Lower leg skin (tissue), 4 donors: ENCODE measurements at regions not wholly inside any gene's neighbourhood (a gene's known extent, or its start where the extent isn't known, plus 50 kb on each side); places are given as distances from the start of the nearest gene placed in this dataset.

ENCODE experiments used
- DNase-seq, 2 donors: peaks; one replicate each; pipeline ENCODE4 v3.0.0-alpha.2; 2019; ENCODE audit warnings: low spot score in 2 of 2
- H3K4me3 ChIP-seq: fragments of 200-600 bp; sonication (generic); 2 replicates; pipeline ENCODE4 v1.5.1; 2017; ENCODE audit warnings: mild to moderate bottlenecking, low read depth; ENCODE audit not compliant: poor library complexity, severe bottlenecking
- CTCF ChIP-seq, 3 donors: fragments of 450-650 bp; IDR thresholded peaks; one replicate each; pipeline ENCODE4 v1.5.1; 2016; ENCODE audit warnings: antibody characterized with exemption in 3 of 3, mild to moderate bottlenecking in 3 of 3, moderate library complexity in 2 of 3
- POLR2A ChIP-seq, 2 donors: fragments of 450-650 bp; IDR thresholded peaks; one replicate each; pipeline ENCODE4 v1.6.1; 2016 to 2017; ENCODE audit warnings: antibody characterized with exemption in 2 of 2, mild to moderate bottlenecking in 1 of 2, moderate library complexity in 1 of 2
- WGBS, 2 donors: methylation state at CpG; one replicate each; pipeline ENCODE4 v1.1.5; 2018; 5-methylcytosine and 5-hydroxymethylcytosine counted together
- intact Hi-C: fragments of 100-400 bp; cut with DNase I; formaldehyde crosslinking; loops from one replicate; pipeline ENCODE4 v1.15.0; 2023; ENCODE audit warnings: low total_unique reads

DNA sequence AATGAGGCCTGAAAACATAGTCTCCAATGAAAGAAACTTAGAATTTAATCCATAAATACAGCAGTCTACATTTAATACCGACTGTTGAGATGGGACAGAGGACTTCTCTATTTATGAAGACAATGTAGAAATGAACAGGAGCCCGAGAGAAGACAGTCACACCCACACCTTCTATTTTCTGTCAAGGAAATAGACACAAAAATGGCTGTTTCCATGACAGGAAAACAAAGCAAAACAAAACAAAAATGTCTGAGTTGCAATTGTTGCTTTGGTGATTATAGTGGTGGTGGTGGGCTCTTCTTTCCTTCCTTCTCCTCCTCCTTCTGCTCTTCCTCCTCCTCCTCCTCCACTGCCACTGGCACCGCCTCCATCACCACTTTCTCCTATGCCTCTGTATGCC is 72.3 kb upstream of the CCDC68 start:
- H3K4me3 ChIP-seq, result no peak overlapping the region
- no peak for DNase-seq
- intact Hi-C loops, result no loop called here
- no peak for TF ChIP-seq CTCF (IDR thresholded peaks at IDR 0.05)
- TF ChIP-seq POLR2A (IDR thresholded peaks at IDR 0.05), result no peak
- WGBS, 2 donors, result 69 to 78% methylated on average over 3 of the region's 3 CpGs

GRCh38 chr18:55031164-55031563 is 71.9 kb upstream of the CCDC68 start:
- H3K4me3 ChIP-seq, result no peak overlapping the region
- no peak for DNase-seq
- TF ChIP-seq POLR2A (IDR thresholded peaks at IDR 0.05), result no peak
- TF ChIP-seq CTCF (IDR thresholded peaks at IDR 0.05), result no peak
- intact Hi-C loops, result no loop called here
- WGBS, 2 donors, result 82 to 90% methylated on average over 2 of the region's 2 CpGs

- intact Hi-C loops, result no loop called here
- no peak overlapping the region for H3K4me3 ChIP-seq
- no peak for DNase-seq
- TF ChIP-seq CTCF (IDR thresholded peaks at IDR 0.05) (no peak), POLR2A (IDR thresholded peaks at IDR 0.05) (no peak)
These were observed 65.3 kb upstream of the CCDC68 start for GRCh38 chr18:55024564-55024963.

DNA sequence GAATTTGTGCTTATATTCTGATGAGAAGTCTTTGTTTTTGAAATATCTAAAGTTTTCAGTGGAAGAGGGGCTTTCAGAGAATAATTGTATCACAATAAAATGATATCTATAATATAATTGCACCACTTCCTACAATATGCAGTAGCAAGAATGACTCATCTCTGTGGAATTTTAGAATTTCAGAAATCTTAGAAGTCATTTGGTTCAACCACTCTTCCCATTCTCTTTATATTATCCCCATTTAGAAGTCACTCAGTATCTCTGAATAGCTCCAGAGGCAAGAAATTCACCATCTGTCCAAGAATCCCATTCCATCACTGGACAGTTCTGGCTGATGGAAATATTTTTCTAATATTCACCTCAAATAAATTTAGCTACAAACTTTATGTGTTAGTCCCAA is 59.3 kb upstream of the CCDC68 start:
- no peak for DNase-seq
- intact Hi-C loops, result no loop called here
- TF ChIP-seq CTCF (IDR thresholded peaks at IDR 0.05), result no peak
- no peak for TF ChIP-seq POLR2A (IDR thresholded peaks at IDR 0.05)
- H3K4me3 ChIP-seq, result no peak overlapping the region

DNA sequence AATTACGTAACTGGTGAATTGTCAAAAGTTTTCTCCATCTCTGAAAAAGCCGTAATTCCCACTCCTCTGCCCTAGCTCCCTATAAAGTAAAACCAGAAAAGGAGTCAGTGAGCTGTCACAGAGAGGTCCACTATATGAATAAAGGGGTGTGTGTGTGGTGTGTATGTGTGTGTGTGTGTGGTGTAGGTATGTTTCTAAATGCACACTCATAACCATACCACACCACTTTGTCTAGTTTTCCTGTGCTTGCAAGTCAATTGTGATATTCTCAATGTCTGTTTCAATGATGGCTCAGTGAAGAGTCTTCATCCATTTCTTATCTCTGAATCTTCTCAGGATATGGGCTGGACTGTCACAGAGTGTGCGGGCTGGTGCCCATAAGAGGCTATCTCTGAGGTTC is 54.8 kb upstream of the CCDC68 start:
- no peak overlapping the region for H3K4me3 ChIP-seq
- WGBS, 2 donors, result 67 to 75% methylated on average over 3 of the region's 3 CpGs

More for the DNA sequence above, 54.8 kb upstream of the CCDC68 start:
- DNase-seq, result no peak
- TF ChIP-seq CTCF (IDR thresholded peaks at IDR 0.05), result no peak
- TF ChIP-seq POLR2A (IDR thresholded peaks at IDR 0.05), result no peak
- intact Hi-C loops, result no loop called here
